OCI-LY3 (cell line): ENCODE measurements at regions not wholly inside any gene's neighbourhood (a gene's known extent, or its start where the extent isn't known, plus 50 kb on each side); places are given as distances from the start of the nearest gene placed in this dataset.

Experiments used
- CTCF ChIP-seq: fragments of 200-600, 300-600 bp; sonication (generic); IDR thresholded peaks from 2 replicates; pipeline ENCODE4 v1.5.1; 2014; ENCODE audit warnings: antibody characterized with exemption, low read length, low read depth
- EZH2phosphoT487 ChIP-seq: fragments of 200-600 bp; shearing (Covaris generic); IDR thresholded peaks from 2 replicates; pipeline ENCODE4 v1.6.1; 2018; ENCODE audit warnings: antibody characterized with exemption, mixed run types, low read depth

GRCh38 chr2:235311044-235311443, 182.8 kb upstream of the AGAP1 start:
- TF ChIP-seq CTCF (no peak), EZH2phosphoT487 (no peak)
